Upper lobe of left lung (tissue), 6 donors: ENCODE measurements at regions not wholly inside any gene's neighbourhood (a gene's known extent, or its start where the extent isn't known, plus 50 kb on each side); places are given as distances from the start of the nearest gene placed in this dataset.

Experiments used
- ATAC-seq, 2 donors: fragments of 200-7000 bp; cut with Tn5 transposase; one replicate each; pipeline ENCODE4 v1.9.1; 2022; ENCODE audit warnings: mild to moderate bottlenecking in 2 of 2, moderate library complexity in 2 of 2; ENCODE audit not compliant: low FRiP score in 2 of 2
- DNase-seq, 2 donors: peaks; one replicate each; pipeline ENCODE4 v3.0.0-alpha.2; 2019 to 2020
- H3K27ac ChIP-seq, 4 donors: fragments of 200-600 bp; sonication (generic); one replicate each; pipeline ENCODE4 v1.5.1; 2016 to 2019
- H3K27me3 ChIP-seq, 4 donors: fragments of 200-600 bp; sonication (generic); one replicate each; pipeline ENCODE4 v1.5.1; 2017 to 2019
- H3K36me3 ChIP-seq, 4 donors: fragments of 200-600 bp; sonication (generic); one replicate each; pipeline ENCODE4 v1.5.1; 2016 to 2019
- H3K4me1 ChIP-seq, 4 donors: fragments of 200-600 bp; sonication (generic); one replicate each; pipeline ENCODE4 v1.5.1; 2018 to 2019
- H3K4me3 ChIP-seq, 4 donors: fragments of 200-600 bp; sonication (generic); one replicate each; pipeline ENCODE4 v1.5.1; 2017 to 2019; ENCODE audit warnings: mild to moderate bottlenecking in 2 of 4, moderate library complexity in 1 of 4
- H3K9me3 ChIP-seq, 4 donors: fragments of 200-600 bp; sonication (generic); one replicate each; pipeline ENCODE4 v1.5.1; 2018 to 2019
- EP300 ChIP-seq, 4 donors: sonication (generic); formaldehyde crosslinking; IDR thresholded peaks; one replicate each; pipeline ENCODE4 v1.5.1; 2017; ENCODE audit warnings: antibody characterized with exemption in 4 of 4, control low read depth in 2 of 4
- POLR2A ChIP-seq, 4 donors: fragments of 450-650 bp; IDR thresholded peaks; one replicate each; pipeline ENCODE4 v1.5.1; 2016 to 2017; ENCODE audit warnings: antibody characterized with exemption in 4 of 4, mild to moderate bottlenecking in 2 of 4
- POLR2AphosphoS5 ChIP-seq, 2 donors: sonication (generic); formaldehyde crosslinking; IDR thresholded peaks; one replicate each; pipeline ENCODE4 v1.5.1; 2017; ENCODE audit warnings: antibody characterized with exemption in 2 of 2
- WGBS, 2 donors: methylation state at CpG; one replicate each; pipeline ENCODE4 v1.1.5; 2017 to 2018; 5-methylcytosine and 5-hydroxymethylcytosine counted together
- TF ChIP-seq, protein P1 (sequence below), 6 experiments: fragments of 450-650 bp in 4 of 6; fragments of 200-600 bp in 2 of 6; sonication (generic) in 2 of 6; IDR thresholded peaks; one replicate each; pipeline ENCODE4 v1.5.1; 2016 to 2019; ENCODE audit warnings: antibody characterized with exemption in 6 of 6
- donor health status: DM: no; HTN: no; CAD: no; lungs with moderate emphysema.
- donor health status: DM: no; HTN: yes; CAD: no; lungs with severe emphysema.

DNA sequence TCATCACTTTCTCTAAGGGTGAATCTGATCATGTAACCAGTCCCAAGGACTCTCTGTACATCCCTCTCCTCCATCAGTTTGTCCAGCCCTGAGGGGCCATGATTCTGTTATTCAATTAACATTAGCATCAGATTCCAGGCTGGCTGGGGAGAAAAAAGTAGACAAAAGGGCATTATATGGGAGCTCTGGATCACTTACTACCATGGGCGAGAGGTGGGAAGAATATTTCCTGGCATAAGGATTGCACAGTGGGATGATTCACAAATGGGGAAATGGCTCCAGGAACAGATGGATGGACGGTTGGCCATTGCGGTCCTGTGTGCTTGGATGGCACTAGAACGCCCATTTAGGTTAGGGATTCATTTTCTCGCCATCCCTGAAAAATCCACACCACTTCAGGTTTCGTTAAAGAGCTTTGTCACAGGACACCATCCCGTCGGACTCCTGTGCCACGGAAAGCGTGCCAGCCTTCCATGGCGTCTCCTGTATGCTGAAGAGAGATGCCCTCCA is 112.6 kb downstream of the THBS2 start:
- Histone ChIP-seq H3K27ac (peak overlapping the region in 1 of 4 donors; percentile 8), H3K4me3 (no peak overlapping the region), H3K36me3 (no peaks in the 10 kb centered on the region), H3K4me1 (peaks cover 0 to 3% (median 0%) of the 10 kb centered on the region in 4 donors), H3K27me3 (no peaks in the 10 kb centered on the region), H3K9me3 (no peaks in the 10 kb centered on the region)
- no peak for TF ChIP-seq POLR2A (IDR thresholded peaks at IDR 0.05)
- no peak for TF ChIP-seq POLR2AphosphoS5 (IDR thresholded peaks at IDR 0.05)
- TF ChIP-seq, protein P1, sequence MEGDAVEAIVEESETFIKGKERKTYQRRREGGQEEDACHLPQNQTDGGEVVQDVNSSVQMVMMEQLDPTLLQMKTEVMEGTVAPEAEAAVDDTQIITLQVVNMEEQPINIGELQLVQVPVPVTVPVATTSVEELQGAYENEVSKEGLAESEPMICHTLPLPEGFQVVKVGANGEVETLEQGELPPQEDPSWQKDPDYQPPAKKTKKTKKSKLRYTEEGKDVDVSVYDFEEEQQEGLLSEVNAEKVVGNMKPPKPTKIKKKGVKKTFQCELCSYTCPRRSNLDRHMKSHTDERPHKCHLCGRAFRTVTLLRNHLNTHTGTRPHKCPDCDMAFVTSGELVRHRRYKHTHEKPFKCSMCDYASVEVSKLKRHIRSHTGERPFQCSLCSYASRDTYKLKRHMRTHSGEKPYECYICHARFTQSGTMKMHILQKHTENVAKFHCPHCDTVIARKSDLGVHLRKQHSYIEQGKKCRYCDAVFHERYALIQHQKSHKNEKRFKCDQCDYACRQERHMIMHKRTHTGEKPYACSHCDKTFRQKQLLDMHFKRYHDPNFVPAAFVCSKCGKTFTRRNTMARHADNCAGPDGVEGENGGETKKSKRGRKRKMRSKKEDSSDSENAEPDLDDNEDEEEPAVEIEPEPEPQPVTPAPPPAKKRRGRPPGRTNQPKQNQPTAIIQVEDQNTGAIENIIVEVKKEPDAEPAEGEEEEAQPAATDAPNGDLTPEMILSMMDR (IDR thresholded peaks at IDR 0.05) = no peak
- TF ChIP-seq EP300 (IDR thresholded peaks at IDR 0.05) = no peak
- ATAC-seq (no peak), DNase-seq (no peak)
- WGBS, 2 donors = 83 to 90% methylated on average over 11 of the region's 11 CpGs

DNA sequence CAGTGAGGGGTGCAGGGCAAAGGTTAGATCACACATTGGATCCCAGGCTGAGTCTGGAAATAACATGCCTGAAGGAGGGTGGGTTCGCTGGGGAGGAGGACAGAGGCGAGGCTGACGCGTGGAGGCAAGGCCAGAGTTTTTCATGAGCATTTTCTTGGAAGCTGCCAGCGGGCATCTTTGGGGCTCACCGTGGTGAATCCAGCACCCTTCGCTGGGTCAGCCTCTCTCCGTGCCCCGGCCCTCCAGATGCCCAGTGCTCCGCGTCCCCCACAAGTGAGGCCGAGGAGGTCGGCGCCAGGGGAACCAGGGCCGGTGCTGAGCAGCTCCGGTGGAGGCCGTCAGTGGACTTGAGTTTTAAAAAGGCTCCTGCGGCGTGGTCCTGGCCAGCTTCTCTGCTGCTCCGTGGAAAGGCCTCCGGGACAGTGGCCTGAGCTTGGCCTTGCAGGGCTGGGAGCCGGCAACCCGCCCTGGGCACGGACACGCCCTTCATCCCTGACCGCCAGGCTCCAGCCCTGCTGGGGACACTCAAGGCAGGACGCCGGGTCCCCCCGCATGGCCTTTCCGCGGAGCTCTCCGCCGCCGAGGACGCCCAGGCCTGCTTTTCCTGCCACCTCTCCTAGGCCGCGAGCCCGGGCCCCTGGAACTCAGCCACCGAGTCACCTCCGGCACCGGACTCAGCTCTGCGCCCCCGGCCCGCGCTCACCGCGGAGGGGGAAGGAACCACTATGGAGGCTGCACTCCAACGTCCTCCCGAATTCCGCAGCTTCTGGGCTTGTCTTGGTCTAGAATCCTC is 114.3 kb downstream of the THBS2 start:
- peak in 1 of 2 donors; percentile 16 for ATAC-seq
- no peak for TF ChIP-seq EP300 (IDR thresholded peaks at IDR 0.05)
- no peak for TF ChIP-seq POLR2A (IDR thresholded peaks at IDR 0.05)
- TF ChIP-seq POLR2AphosphoS5 (IDR thresholded peaks at IDR 0.05) = no peak
- TF ChIP-seq, protein P1 (IDR thresholded peaks at IDR 0.05) = no peak
- H3K27ac ChIP-seq = no peak overlapping the region
- H3K9me3 ChIP-seq = no peaks in the 10 kb centered on the region
- DNase-seq = peak in 1 of 2 donors; percentile 83
- no peaks in the 10 kb centered on the region for H3K27me3 ChIP-seq
- H3K4me1 ChIP-seq = peaks cover 0 to 3% (median 0%) of the 10 kb centered on the region in 4 donors
- H3K36me3 ChIP-seq = no peaks in the 10 kb centered on the region
- 88 to 92% methylated on average over 29 to 49 of the region's 50 CpGs for WGBS, 2 donors
- no peak overlapping the region for H3K4me3 ChIP-seq

DNA sequence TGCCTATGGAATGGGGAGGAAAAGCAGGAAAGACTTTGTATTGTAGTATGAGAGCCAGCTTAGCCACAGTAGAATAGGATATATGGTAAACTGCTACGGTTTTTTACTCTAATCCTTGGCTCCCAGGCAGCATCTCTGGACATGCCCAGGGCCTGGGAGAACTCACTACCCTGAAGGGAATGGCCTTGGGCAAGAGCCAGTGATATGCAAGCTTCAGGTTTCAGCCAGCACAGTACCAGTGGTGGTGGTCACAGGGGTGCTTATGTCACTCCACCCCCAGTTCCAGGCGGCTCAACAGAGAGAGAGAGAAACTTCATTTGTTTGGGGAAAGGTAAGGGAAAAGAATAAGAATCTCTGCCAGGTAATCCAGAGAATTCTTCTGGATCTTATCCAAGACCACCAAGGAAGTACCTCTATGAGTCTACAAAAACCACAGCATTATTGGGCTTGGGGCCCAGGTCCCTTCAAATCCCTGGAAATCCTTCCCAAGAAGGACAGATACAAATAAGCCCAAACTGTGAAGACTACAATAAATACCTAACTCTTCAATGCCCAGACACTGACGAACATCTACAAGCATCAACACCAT is 121.2 kb downstream of the THBS2 start:
- Histone ChIP-seq H3K27ac (no peak overlapping the region), H3K27me3 (no peaks in the 10 kb centered on the region), H3K9me3 (no peaks in the 10 kb centered on the region), H3K36me3 (no peaks in the 10 kb centered on the region), H3K4me3 (no peak overlapping the region), H3K4me1 (no peaks in the 10 kb centered on the region)
- DNase-seq (no peak), ATAC-seq (no peak)
- TF ChIP-seq POLR2A (IDR thresholded peaks at IDR 0.05) = no peak
- TF ChIP-seq, protein P1 (IDR thresholded peaks at IDR 0.05) = no peak
- no peak for TF ChIP-seq POLR2AphosphoS5 (IDR thresholded peaks at IDR 0.05)
- WGBS, 2 donors = 71 to 88% methylated on average over 3 of the region's 3 CpGs

DNA sequence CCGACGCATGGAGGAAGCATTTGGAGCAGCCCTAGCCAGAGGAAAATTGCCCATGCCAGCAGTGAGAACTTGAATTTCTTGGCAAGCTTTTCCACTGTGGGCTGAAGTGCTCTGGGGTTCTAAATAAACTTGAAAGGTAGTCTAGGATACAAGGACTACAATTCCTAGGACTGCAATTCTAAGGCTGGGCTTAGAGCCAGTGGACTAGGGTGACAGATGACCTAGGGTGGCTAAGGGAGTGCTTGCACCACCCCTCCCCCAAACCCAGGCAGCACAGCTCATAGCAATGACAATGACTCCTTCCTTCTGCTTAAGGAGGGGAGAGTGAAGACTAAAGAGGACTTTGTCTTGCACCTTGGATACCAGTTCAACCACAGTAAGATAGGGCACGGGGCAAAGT is 122.3 kb downstream of the THBS2 start:
- Histone ChIP-seq H3K4me3 (no peak overlapping the region), H3K4me1 (no peaks in the 10 kb centered on the region), H3K36me3 (no peaks in the 10 kb centered on the region), H3K9me3 (no peaks in the 10 kb centered on the region), H3K27ac (no peak overlapping the region), H3K27me3 (no peaks in the 10 kb centered on the region)
- ATAC-seq (no peak), DNase-seq (no peak)
- 69 to 89% methylated on average over 3 of the region's 3 CpGs for WGBS, 2 donors
- no peak for TF ChIP-seq POLR2A (IDR thresholded peaks at IDR 0.05)
- TF ChIP-seq EP300 (IDR thresholded peaks at IDR 0.05) = no peak
- no peak for TF ChIP-seq POLR2AphosphoS5 (IDR thresholded peaks at IDR 0.05)
- TF ChIP-seq, protein P1 (IDR thresholded peaks at IDR 0.05) = no peak
